ENCODE measurements at regions not wholly inside any gene's neighbourhood (a gene's known extent, or its start where the extent isn't known, plus 50 kb on each side); places are given as distances from the start of the nearest gene placed in this dataset.

- TF ChIP-seq CTCF (IDR thresholded peaks at IDR 0.05), result no peak
- no peak overlapping the region for H3K27ac ChIP-seq
- no peaks in the 10 kb centered on the region for H3K4me1 ChIP-seq (ENCODE audit: control insufficient read depth in 1 of 2, insufficient read depth in 1 of 2, low read depth in 1 of 2, low read length in 1 of 2)
- H3K27me3 ChIP-seq, result peaks cover 13% of the 10 kb centered on the region
- no peaks in the 10 kb centered on the region for H3K9me3 ChIP-seq
- no peaks in the 10 kb centered on the region for H3K36me3 ChIP-seq
- no peak overlapping the region for H3K4me3 ChIP-seq (ENCODE audit: low read depth in 1 of 2, low read length in 1 of 2)
These were observed 131.8 kb downstream of the KCTD15 start for GRCh38 chr19:33928458-33928950.

GRCh38 chr19:33933931-33934330, 137.3 kb downstream of the KCTD15 start:
- Histone ChIP-seq H3K9me3 (no peaks in the 10 kb centered on the region), H3K36me3 (no peaks in the 10 kb centered on the region), H3K4me1 (ENCODE audit: control insufficient read depth in 1 of 2, insufficient read depth in 1 of 2, low read depth in 1 of 2, low read length in 1 of 2) (no peaks in the 10 kb centered on the region), H3K27ac (no peak overlapping the region), H3K4me3 (ENCODE audit: low read depth in 1 of 2, low read length in 1 of 2) (no peak overlapping the region), H3K27me3 (no peaks in the 10 kb centered on the region)
- TF ChIP-seq CTCF (IDR thresholded peaks at IDR 0.05), result no peak

- no peak for TF ChIP-seq CTCF (IDR thresholded peaks at IDR 0.05)
- Histone ChIP-seq H3K4me1 (ENCODE audit: control insufficient read depth in 1 of 2, insufficient read depth in 1 of 2, low read depth in 1 of 2, low read length in 1 of 2) (no peaks in the 10 kb centered on the region), H3K27ac (no peak overlapping the region), H3K9me3 (no peaks in the 10 kb centered on the region), H3K36me3 (no peaks in the 10 kb centered on the region), H3K27me3 (no peaks in the 10 kb centered on the region), H3K4me3 (ENCODE audit: low read depth in 1 of 2, low read length in 1 of 2) (no peak overlapping the region)
These were observed 142.2 kb downstream of the KCTD15 start for GRCh38 chr19:33938821-33939220.

- H3K9me3 ChIP-seq, result no peaks in the 10 kb centered on the region
- H3K4me3 ChIP-seq (ENCODE audit: low read depth in 1 of 2, low read length in 1 of 2), result no peak overlapping the region
- no peaks in the 10 kb centered on the region for H3K4me1 ChIP-seq (ENCODE audit: control insufficient read depth in 1 of 2, insufficient read depth in 1 of 2, low read depth in 1 of 2, low read length in 1 of 2)
- H3K36me3 ChIP-seq, result no peaks in the 10 kb centered on the region
- no peaks in the 10 kb centered on the region for H3K27me3 ChIP-seq
- H3K27ac ChIP-seq, result no peak overlapping the region
- no peak for TF ChIP-seq CTCF (IDR thresholded peaks at IDR 0.05)
These were observed 144.5 kb downstream of the KCTD15 start for GRCh38 chr19:33941133-33941532.

- Histone ChIP-seq H3K4me1 (ENCODE audit: control insufficient read depth in 1 of 2, insufficient read depth in 1 of 2, low read depth in 1 of 2, low read length in 1 of 2) (no peaks in the 10 kb centered on the region), H3K27me3 (no peaks in the 10 kb centered on the region), H3K27ac (no peak overlapping the region), H3K9me3 (no peaks in the 10 kb centered on the region), H3K36me3 (no peaks in the 10 kb centered on the region), H3K4me3 (ENCODE audit: low read depth in 1 of 2, low read length in 1 of 2) (no peak overlapping the region)
- TF ChIP-seq CTCF (IDR thresholded peaks at IDR 0.05), result no peak
These were observed 150.0 kb downstream of the KCTD15 start for GRCh38 chr19:33946535-33947264.

All from neutrophil (primary cell).